Tibial nerve (tissue), 3 donors: ENCODE measurements at regions not wholly inside any gene's neighbourhood (a gene's known extent, or its start where the extent isn't known, plus 50 kb on each side); places are given as distances from the start of the nearest gene placed in this dataset.

Experiments used
- CTCF ChIP-seq, 5 experiments: fragments of 200-600 bp in 3 of 5; fragments of 450-650 bp in 2 of 5; sonication (generic) in 3 of 5; IDR thresholded peaks; one replicate each; pipeline ENCODE4 v1.5.1; 2016 to 2019; ENCODE audit warnings: antibody characterized with exemption in 5 of 5, mild to moderate bottlenecking in 3 of 5, moderate library complexity in 2 of 5
- POLR2A ChIP-seq, 2 donors: fragments of 450-650 bp; IDR thresholded peaks; one replicate each; pipeline ENCODE4 v1.6.1; 2017; ENCODE audit warnings: antibody characterized with exemption in 2 of 2, mild to moderate bottlenecking in 2 of 2, moderate library complexity in 2 of 2

GRCh38 chr7:10237306-10237705 lies 736.4 kb upstream of the PHF14 start:
- TF ChIP-seq CTCF (IDR thresholded peaks at IDR 0.05) = no peak
- TF ChIP-seq POLR2A (IDR thresholded peaks at IDR 0.05) = no peak
